Endodermal cell (in vitro differentiated cells): ENCODE measurements at regions not wholly inside any gene's neighbourhood (a gene's known extent, or its start where the extent isn't known, plus 50 kb on each side); places are given as distances from the start of the nearest gene placed in this dataset.

ENCODE experiments used
- DNase-seq: peaks from one replicate; pipeline ENCODE4 v3.0.0-alpha.2; 2017
- H3K27ac ChIP-seq: 2 replicates; pipeline ENCODE4 v1.5.1; 2013; ENCODE audit warnings: mild to moderate bottlenecking, low read depth, low read length, moderate library complexity
- H3K27me3 ChIP-seq: 2 replicates; pipeline ENCODE4 v1.6.1; 2013; ENCODE audit warnings: mild to moderate bottlenecking, low read length, moderate library complexity; ENCODE audit not compliant: insufficient read depth, control insufficient read depth, poor library complexity, severe bottlenecking
- H3K36me3 ChIP-seq: 2 replicates; pipeline ENCODE4 v1.7.0; 2013; ENCODE audit warnings: mild to moderate bottlenecking, low read length, moderate library complexity; ENCODE audit not compliant: control insufficient read depth, insufficient read depth
- H3K4me1 ChIP-seq: one replicate; pipeline ENCODE4 v1.7.0; 2013; ENCODE audit warnings: low read length; ENCODE audit not compliant: control insufficient read depth, insufficient read depth
- H3K4me3 ChIP-seq: 2 replicates; pipeline ENCODE4 v1.5.1; 2013; ENCODE audit warnings: mild to moderate bottlenecking, low read length, moderate library complexity
- H3K9ac ChIP-seq: 2 replicates; pipeline ENCODE4 v1.6.1; 2013; ENCODE audit warnings: mild to moderate bottlenecking, low read length, moderate library complexity; ENCODE audit not compliant: poor library complexity, severe bottlenecking; ENCODE audit errors: extremely low read depth
- H3K9me3 ChIP-seq: 2 replicates; pipeline ENCODE4 v1.6.1; 2013; ENCODE audit warnings: mild to moderate bottlenecking, low read length, moderate library complexity; ENCODE audit not compliant: control insufficient read depth
- H3K27ac Mint-ChIP-seq: 2 replicates; pipeline ENCODE4 v1.8.0; 2020; ENCODE audit warnings: mixed read lengths
- H3K27me3 Mint-ChIP-seq: 2 replicates; pipeline ENCODE4 v1.8.0; 2021; ENCODE audit warnings: mild to moderate bottlenecking, mixed read lengths; ENCODE audit not compliant: insufficient read depth
- H3K36me3 Mint-ChIP-seq: 2 replicates; pipeline ENCODE4 v1.8.0; 2020; ENCODE audit warnings: low read depth, mixed read lengths
- H3K4me1 Mint-ChIP-seq: 2 replicates; pipeline ENCODE4 v1.8.0; 2020; ENCODE audit warnings: mixed read lengths
- H3K4me3 Mint-ChIP-seq: 2 replicates; pipeline ENCODE4 v1.8.0; 2020; ENCODE audit warnings: mild to moderate bottlenecking, moderate library complexity, mixed read lengths
- H3K9me3 Mint-ChIP-seq: 2 replicates; pipeline ENCODE4 v1.8.0; 2020; ENCODE audit warnings: mild to moderate bottlenecking, mixed read lengths
- CTCF ChIP-seq: fragments of 200-600 bp; sonication (generic); conservative IDR thresholded peaks from 2 replicates; pipeline ENCODE4 v1.5.0; 2021; ENCODE audit warnings: antibody characterized with exemption, mild to moderate bottlenecking
- WGBS, 2 experiments: methylation state at CpG; one replicate each; pipeline versions ENCODE4 v1.1.5 to v1.1.7; 2013; ENCODE audit warnings: missing lambda C conversion rate in 2 of 2, mixed read lengths in 1 of 2; ENCODE audit not compliant: insufficient coverage in 1 of 2, insufficient read length in 1 of 2; 5-methylcytosine and 5-hydroxymethylcytosine counted together

GRCh38 chr1:184299406-184299790, 87.4 kb upstream of the C1orf21 start:
- H3K27ac Mint-ChIP-seq = no peak overlapping the region
- Histone ChIP-seq H3K36me3 (no peaks in the 10 kb centered on the region), H3K27ac (no peak overlapping the region), H3K4me1 (no peaks in the 10 kb centered on the region), H3K9ac (no peak overlapping the region), H3K9me3 (peaks cover 2% of the 10 kb centered on the region), H3K27me3 (peaks cover 4% of the 10 kb centered on the region), H3K4me3 (no peak overlapping the region)
- 86 to 95% methylated on average over 2 of the region's 2 CpGs for WGBS, 2 experiments
- H3K4me1 Mint-ChIP-seq = peaks cover 8% of the 10 kb centered on the region
- H3K9me3 Mint-ChIP-seq = no peaks in the 10 kb centered on the region
- no peak for TF ChIP-seq CTCF
- no peak for DNase-seq
- H3K27me3 Mint-ChIP-seq = peaks cover 6% of the 10 kb centered on the region
- no peaks in the 10 kb centered on the region for H3K36me3 Mint-ChIP-seq
- H3K4me3 Mint-ChIP-seq = no peak overlapping the region

- Histone ChIP-seq H3K27ac (no peak overlapping the region), H3K27me3 (peaks cover 4% of the 10 kb centered on the region), H3K9ac (no peak overlapping the region), H3K36me3 (no peaks in the 10 kb centered on the region), H3K9me3 (peaks cover 5% of the 10 kb centered on the region), H3K4me3 (no peak overlapping the region), H3K4me1 (no peaks in the 10 kb centered on the region)
- no peaks in the 10 kb centered on the region for H3K9me3 Mint-ChIP-seq
- no peak overlapping the region for H3K27ac Mint-ChIP-seq
- peaks cover 8% of the 10 kb centered on the region for H3K4me1 Mint-ChIP-seq
- H3K4me3 Mint-ChIP-seq = no peak overlapping the region
- DNase-seq = no peak
- WGBS, 2 experiments = 93 to 100% methylated on average over 1 to 2 of the region's 2 CpGs
- peaks cover 6% of the 10 kb centered on the region for H3K27me3 Mint-ChIP-seq
- no peaks in the 10 kb centered on the region for H3K36me3 Mint-ChIP-seq
- no peak for TF ChIP-seq CTCF
Observed at GRCh38 chr1:184299796-184300195, 87.0 kb upstream of the C1orf21 start.

- no peaks in the 10 kb centered on the region for H3K4me1 ChIP-seq
- H3K9me3 Mint-ChIP-seq = no peaks in the 10 kb centered on the region
- peaks cover 8% of the 10 kb centered on the region for H3K4me1 Mint-ChIP-seq
- no peaks in the 10 kb centered on the region for H3K36me3 ChIP-seq
- no peak overlapping the region for H3K27ac ChIP-seq
- DNase-seq = no peak
- no peak overlapping the region for H3K4me3 Mint-ChIP-seq
- H3K4me3 ChIP-seq = no peak overlapping the region
- peaks cover 4% of the 10 kb centered on the region for H3K27me3 ChIP-seq
- peaks cover 5% of the 10 kb centered on the region for H3K9me3 ChIP-seq
- TF ChIP-seq CTCF = no peak
- WGBS, 2 experiments = 89 to 98% methylated on average over 4 of the region's 4 CpGs
- no peak overlapping the region for H3K27ac Mint-ChIP-seq
- H3K27me3 Mint-ChIP-seq = peaks cover 6% of the 10 kb centered on the region
- H3K36me3 Mint-ChIP-seq = no peaks in the 10 kb centered on the region
- no peak overlapping the region for H3K9ac ChIP-seq
Observed at GRCh38 chr1:184300446-184300845, 86.4 kb upstream of the C1orf21 start.
